AG04450 (cell line): ENCODE measurements at regions not wholly inside any gene's neighbourhood (a gene's known extent, or its start where the extent isn't known, plus 50 kb on each side); places are given as distances from the start of the nearest gene placed in this dataset.

Experiments used
- CTCF ChIA-PET: fragments of 300-600, 350-600 bp; formaldehyde crosslinking; extraction: SDS; loops from one replicate; lab custom pipeline; 2022; ENCODE audit warnings: antibody characterized with exemption, inconsistent platforms; lab: Charles Lee
- POLR2A ChIA-PET: fragments of 350-600 bp; formaldehyde crosslinking; extraction: SDS; loops from one replicate; lab custom pipeline; 2021; ENCODE audit warnings: antibody characterized with exemption, inconsistent platforms; lab: Yijun Ruan, JAX
- DNase-seq: peaks from one replicate; pipeline ENCODE4 v3.0.0-alpha.2; 2011; ENCODE audit warnings: low read depth, low spot score
- H3K27ac ChIP-seq: one replicate; pipeline ENCODE4 v1.5.1; 2012; ENCODE audit warnings: low read depth, low read length, control low read depth
- H3K27me3 ChIP-seq: one replicate; pipeline ENCODE4 v1.6.0; 2012; ENCODE audit warnings: low read length; ENCODE audit not compliant: control insufficient read depth, insufficient read depth
- H3K4me3 ChIP-seq: 2 replicates; pipeline ENCODE4 v1.5.1; 2011; ENCODE audit warnings: mild to moderate bottlenecking, low read depth, low read length, control low read depth
- H3K9me3 ChIP-seq: 2 replicates; pipeline ENCODE4 v1.5.1; 2012; ENCODE audit warnings: low read length; ENCODE audit not compliant: control insufficient read depth, insufficient read depth
- TF ChIP-seq, protein P1 (sequence below): IDR thresholded peaks from 2 replicates; pipeline ENCODE4 v1.5.1; 2011; ENCODE audit warnings: low read depth, low read length, control low read depth, inconsistent platforms

- CTCF ChIA-PET = no interaction called here
- TF ChIP-seq, protein P1, sequence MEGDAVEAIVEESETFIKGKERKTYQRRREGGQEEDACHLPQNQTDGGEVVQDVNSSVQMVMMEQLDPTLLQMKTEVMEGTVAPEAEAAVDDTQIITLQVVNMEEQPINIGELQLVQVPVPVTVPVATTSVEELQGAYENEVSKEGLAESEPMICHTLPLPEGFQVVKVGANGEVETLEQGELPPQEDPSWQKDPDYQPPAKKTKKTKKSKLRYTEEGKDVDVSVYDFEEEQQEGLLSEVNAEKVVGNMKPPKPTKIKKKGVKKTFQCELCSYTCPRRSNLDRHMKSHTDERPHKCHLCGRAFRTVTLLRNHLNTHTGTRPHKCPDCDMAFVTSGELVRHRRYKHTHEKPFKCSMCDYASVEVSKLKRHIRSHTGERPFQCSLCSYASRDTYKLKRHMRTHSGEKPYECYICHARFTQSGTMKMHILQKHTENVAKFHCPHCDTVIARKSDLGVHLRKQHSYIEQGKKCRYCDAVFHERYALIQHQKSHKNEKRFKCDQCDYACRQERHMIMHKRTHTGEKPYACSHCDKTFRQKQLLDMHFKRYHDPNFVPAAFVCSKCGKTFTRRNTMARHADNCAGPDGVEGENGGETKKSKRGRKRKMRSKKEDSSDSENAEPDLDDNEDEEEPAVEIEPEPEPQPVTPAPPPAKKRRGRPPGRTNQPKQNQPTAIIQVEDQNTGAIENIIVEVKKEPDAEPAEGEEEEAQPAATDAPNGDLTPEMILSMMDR = no peak
- H3K27me3 ChIP-seq = no peaks in the 10 kb centered on the region
Observed at GRCh38 chr11:134879341-134879740, 467.3 kb upstream of the B3GAT1 start.

GRCh38 chr11:134878785-134879184 is 466.7 kb upstream of the B3GAT1 start:
- no peak overlapping the region for H3K4me3 ChIP-seq
- no peaks in the 10 kb centered on the region for H3K27me3 ChIP-seq
- DNase-seq = no peak
- no peak overlapping the region for H3K27ac ChIP-seq
- TF ChIP-seq, protein P1 = no peak
- CTCF ChIA-PET = no interaction called here
- POLR2A ChIA-PET = no interaction called here
- H3K9me3 ChIP-seq = no peaks in the 10 kb centered on the region; the same call in 1 of the 2 replicates

More at GRCh38 chr11:134879341-134879740, 467.3 kb upstream of the B3GAT1 start:
- Histone ChIP-seq H3K27ac (no peak overlapping the region), H3K4me3 (no peak overlapping the region), H3K9me3 (no peaks in the 10 kb centered on the region; the same call in 1 of the 2 replicates)
- POLR2A ChIA-PET = no interaction called here
- no peak for DNase-seq

DNA sequence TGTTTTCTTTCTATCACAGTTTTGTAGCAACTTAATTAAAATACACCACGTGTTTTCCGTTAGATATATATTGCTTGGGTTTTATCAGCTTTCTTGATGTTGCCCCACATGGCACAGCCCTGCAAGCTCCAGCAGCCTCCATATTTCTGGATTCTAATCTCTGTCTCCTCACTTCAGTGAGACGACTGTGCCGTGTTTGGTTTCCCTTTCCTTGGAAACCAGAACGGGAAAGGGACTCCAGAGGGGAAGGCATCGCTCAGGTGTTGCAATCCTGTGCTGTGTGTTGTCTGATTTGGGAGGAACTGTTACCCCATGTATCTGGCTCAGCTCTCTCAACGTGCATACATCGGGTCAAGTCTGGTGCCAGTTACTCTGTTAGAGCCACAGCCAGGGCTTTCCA is 464.2 kb upstream of the B3GAT1 start:
- TF ChIP-seq, protein P1 = no peak
- ChIA-PET CTCF (interaction anchor here (1.1 kb wide), 1 partner anchor 9 kb away, joined by 3 read pairs; no protein-coding TSS in a partner anchor), POLR2A (no interaction called here)
- no peaks in the 10 kb centered on the region for H3K27me3 ChIP-seq
- DNase-seq = no peak
- H3K4me3 ChIP-seq = no peak overlapping the region
- H3K9me3 ChIP-seq = no peaks in the 10 kb centered on the region
- H3K27ac ChIP-seq = no peak overlapping the region

GRCh38 chr11:134866981-134867675 is 455.1 kb upstream of the B3GAT1 start:
- Histone ChIP-seq H3K9me3 (peaks cover 9% of the 10 kb centered on the region), H3K27me3 (no peaks in the 10 kb centered on the region), H3K4me3 (no peak overlapping the region), H3K27ac (no peak overlapping the region)
- ChIA-PET POLR2A (no interaction called here), CTCF (interaction anchor here (1.0 to 2.0 kb wide), 2 partner anchors 9 to 76 kb away, joined by 3 to 6 read pairs; no protein-coding TSS in a partner anchor)
- TF ChIP-seq, protein P1 = no peak
- no peak for DNase-seq

DNA sequence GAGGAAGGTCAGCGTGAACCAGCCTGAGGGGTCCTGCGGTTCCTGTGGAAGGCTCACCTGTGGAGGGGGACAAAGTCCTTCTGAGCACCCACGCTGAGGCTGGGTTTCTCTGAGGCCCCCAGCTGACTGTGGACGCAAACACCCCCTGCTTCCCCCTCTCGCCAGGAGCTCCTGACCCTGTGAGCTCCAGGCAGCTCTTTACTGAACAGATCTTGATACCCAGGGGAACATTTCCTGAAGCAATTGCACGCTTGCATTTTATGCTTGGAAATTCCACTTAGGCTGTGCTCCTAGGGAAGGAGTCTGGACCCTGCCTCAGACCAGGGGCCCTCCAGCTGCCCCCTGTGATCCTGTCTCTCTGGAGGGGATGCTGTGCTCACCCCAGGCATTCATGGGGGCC is 454.2 kb upstream of the B3GAT1 start:
- POLR2A ChIA-PET = no interaction called here
- TF ChIP-seq, protein P1 = no peak
- H3K4me3 ChIP-seq = no peak overlapping the region
- CTCF ChIA-PET = no interaction called here
- DNase-seq = no peak
- H3K27ac ChIP-seq = no peak overlapping the region
- no peaks in the 10 kb centered on the region for H3K27me3 ChIP-seq
- H3K9me3 ChIP-seq = peaks cover 9% of the 10 kb centered on the region
